Nucleus accumbens (tissue), 56 donors: ENCODE measurements at regions not wholly inside any gene's neighbourhood (a gene's known extent, or its start where the extent isn't known, plus 50 kb on each side); places are given as distances from the start of the nearest gene placed in this dataset.
"Not testable (repeated sequence)": the region's sequence is repeated elsewhere in the genome, so short reads cannot be mapped to it uniquely, and the experiment has no call there.

Experiments used
- DNase-seq, 56 donors: peaks; one replicate each; lab custom pipeline; 2025; lab: John Stamatoyannopoulos, UW

- DNase-seq, result peak in 6 of 56 donors; percentile 1 to 18 (median 2)
Observed at GRCh38 chr6:27091661-27092315, 155.7 kb upstream of the PRSS16 start.

GRCh38 chr6:27092316-27092692 is 155.2 kb upstream of the PRSS16 start:
- no peak for DNase-seq

DNA sequence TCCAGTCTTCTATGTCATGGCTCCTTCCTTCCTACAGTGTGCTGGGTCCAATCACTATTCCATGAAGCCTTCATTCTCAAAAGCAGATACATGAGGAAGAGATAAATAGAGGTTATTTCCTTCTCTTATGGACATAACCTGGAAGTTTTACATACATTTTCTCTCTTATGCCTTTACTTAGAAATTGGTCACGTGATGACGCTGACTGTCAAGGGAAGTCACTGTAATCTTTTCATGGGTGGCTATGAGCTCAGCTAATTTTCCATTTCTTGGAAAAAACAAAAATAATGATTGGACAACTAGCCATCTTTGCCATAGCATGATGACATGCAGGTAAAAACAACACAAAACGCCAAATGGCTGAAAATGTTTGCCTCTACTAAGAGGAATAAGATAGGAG is 151.6 kb upstream of the PRSS16 start:
- DNase-seq, result no peak

DNA sequence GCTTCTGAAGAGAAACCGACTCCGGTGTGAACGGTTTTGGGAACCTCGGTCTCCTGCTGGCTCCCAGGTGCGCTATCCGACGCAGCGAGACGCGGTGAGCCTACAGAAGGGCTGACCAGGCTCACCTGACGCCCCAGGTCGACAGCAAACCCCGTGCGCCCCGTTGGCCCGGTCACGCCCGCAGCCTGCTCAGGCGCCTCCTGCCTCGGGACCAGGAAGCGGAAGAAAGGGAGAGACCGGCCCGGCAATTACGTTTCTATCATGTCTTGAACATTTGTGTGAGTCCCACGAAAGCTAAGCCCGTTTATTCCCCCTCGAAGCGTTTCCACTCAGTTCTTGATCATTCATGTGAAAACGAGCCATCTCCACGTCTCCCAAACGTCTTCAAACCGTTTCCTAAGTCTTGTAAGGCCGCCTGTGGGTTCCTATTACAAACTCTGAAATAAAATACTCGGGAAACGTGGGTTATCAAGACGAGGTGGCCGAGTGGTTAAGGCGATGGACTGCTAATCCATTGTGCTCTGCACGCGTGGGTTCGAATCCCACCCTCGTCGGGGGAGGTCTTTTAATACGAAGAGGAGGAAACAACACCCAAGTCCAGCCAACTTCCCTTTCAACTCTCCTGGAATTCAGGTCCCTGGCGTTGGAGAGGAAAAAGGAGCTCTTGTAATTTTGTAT is 150.5 kb upstream of the PRSS16 start:
- DNase-seq, result peak in 3 of 56 donors; percentile 0 to 3 (median 3)

DNA sequence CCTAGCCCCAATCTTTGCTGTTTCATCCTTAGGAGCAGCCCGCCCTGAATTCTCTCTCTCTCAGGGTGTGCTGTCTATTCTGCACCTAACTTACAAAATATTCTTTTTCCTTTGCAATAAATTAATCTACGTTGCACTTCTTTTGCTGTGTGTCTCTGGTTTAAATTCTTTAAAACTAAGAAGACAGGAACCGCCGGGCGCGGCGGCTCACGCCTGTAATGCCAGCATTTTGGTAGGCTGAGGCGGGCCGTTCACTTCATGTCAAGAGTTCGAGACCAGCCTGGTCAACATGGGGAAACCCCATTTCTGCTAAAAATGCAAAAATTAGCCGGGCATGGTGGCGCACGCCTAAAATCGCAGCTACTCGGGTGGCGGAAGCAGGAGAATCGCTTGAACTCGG is 148.5 kb upstream of the PRSS16 start:
- DNase-seq, result no peak

DNA sequence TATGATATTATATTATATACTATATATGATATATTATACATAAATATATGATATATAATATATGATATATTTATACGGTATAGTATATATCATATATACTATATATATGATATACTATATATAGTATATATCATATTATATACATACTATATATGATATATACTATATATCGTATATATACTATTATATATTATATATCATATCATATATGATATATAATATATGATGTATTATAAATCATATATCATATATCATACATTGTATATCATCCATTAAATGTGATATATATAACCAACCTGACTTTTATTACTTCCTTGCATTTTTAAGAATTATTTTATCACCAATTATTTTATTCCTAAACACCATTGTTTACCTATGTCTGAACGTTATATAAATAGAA is 146.6 kb upstream of the PRSS16 start:
- no peak for DNase-seq

DNA sequence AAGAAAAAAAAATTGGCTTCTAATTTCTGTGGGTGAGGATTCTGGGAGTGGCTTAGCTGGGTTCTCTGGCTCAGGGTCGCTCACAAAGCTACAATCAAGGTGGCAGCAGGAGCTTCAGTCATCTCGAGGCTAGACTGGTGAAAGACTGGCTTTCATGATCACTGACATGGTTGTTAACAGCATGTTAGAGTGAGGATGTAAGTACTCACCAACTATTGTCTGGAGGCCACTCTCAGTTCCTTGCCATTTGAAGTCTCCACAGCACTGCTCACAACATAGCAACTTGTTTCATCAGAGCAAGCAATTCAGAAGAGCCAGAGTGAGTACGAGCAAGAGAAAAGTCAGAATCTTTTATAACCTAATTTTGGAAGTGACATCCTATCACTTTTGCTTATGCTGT is 145.7 kb upstream of the PRSS16 start:
- DNase-seq, result no peak

DNA sequence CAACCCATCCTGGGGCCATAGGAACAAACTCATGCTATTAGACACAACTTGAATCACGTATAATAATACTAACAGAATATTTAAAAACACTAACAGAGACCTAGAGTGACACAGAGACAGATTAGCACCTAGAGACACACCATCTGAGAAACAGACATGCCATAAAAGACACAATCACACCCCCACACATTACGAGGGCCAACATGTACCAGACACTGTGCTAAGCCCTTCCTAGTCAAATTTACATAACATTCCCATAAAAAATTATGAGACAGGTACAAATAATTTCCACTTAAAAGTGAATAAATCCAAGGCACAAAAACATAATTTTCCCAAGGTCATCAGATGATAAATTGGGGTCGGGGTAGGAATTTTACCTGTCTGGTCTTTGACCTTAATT is 141.1 kb upstream of the PRSS16 start:
- DNase-seq, result no peak

DNA sequence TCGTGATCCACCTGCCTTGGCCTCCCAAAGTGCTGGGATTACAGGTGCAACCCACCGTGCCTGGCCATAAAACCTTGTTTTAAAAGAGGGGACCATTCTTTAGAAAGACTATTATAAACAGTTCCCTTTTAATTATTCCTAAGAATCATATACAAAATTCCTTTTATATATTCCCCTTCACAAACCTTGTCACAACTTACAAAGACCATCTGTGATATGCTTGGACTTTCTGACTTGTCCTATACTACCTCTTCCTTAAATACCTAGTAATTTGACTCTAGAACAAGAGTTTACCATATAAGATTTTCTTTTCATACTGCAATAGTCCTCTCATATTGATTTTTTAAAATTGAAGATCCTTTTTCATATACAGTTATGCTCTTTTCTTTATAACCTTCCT is 135.8 kb upstream of the PRSS16 start:
- DNase-seq, result no peak

DNA sequence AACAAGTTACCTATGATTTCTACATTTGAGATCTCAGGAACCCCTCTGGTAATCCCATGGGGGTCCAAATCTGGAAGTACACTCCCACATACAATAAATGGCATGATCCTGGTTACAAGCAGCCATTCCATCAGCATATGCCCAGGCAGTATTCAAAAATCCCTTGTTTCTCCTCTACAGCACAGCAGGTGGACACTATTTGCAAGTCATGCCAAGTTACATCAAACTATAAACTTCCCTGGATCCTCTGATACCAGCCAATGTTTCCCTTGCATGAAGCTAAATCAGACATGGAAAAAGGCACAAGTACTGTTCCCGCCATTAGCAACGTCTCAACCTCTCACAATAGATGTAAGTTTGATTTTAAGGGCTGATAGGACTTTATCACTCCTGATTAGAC is 134.5 kb upstream of the PRSS16 start:
- no peak for DNase-seq

DNA sequence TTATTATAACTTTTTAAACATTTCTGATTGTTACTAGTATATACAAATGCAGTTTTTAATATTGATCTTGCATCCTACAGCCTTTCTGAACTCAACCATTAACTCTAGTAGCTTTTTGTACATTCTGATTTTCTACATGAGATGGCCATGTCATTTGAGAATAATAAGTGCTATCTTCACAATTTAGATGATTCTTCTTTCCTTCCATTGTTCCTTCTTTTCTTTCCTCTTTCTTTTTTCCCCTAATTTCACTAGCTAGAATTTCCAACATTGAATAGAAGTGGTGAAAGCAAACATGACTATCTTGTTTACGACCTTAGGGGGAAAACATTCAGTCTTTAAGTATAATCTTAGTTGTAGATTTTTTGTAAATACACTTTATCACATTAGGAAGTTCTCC is 128.2 kb upstream of the PRSS16 start:
- DNase-seq, result no peak

GRCh38 chr6:27119761-27120160 is 127.7 kb upstream of the PRSS16 start:
- no peak for DNase-seq

DNA sequence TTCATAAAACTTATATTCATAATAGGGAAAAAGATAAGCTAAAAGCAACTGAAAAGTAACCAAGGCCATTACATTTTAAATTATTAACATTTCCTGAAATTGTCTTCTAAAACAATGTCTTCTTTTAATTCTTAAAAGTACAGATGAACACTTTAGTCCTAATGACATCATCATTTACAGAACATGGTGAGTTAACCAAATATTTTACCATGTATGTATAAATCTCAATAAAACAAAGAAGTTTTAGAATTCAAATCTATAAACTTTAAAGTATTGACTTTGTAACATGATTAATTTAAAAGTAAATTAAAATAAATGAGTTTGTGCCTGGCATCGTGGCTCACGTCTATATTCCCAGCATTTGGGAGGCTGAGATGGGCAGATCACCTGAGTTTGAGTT is 125.9 kb upstream of the PRSS16 start:
- no peak for DNase-seq

- no peak for DNase-seq
Observed at GRCh38 chr6:27124252-27124657, 123.2 kb upstream of the PRSS16 start.

DNA sequence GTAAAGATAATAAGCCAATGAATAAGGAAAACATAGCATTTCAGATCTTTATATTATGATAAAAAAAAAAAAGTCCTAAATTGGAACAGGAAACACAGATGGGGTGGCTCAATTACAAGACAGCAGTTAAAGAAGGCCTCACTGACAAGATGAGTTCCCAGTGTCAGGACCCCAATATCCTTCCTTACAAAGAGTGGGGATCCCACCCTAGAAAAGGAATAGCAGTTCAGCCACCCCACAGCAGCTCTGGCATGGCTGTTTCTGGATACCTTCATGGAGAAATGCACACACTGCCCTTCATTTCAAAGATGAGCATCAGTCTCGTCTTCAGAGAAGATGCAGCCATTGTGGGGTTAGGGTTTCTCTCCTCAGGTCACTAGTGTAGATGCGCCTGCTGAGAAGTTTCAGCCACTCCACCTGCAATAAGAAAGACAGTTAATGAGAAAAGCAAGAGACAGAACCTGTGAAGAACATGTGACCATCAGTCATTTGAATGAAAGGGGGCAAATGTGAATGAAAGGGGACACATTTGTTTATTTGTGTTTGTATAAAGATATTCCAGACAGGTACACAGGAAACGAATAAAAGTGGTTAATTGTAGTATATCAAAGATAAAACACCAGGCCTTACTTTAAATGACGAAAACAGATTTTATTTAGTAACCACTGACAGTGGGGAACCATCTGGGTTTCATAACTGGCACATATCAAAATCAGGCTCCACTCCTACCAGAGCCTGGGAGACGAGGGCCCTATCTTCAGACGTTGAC is 121.3 kb upstream of the PRSS16 start:
- no peak for DNase-seq

- DNase-seq, result peak in 46 of 56 donors; percentile 3 to 82 (median 34)
Observed at GRCh38 chr6:27126815-27127537, 120.5 kb upstream of the PRSS16 start.

GRCh38 chr6:27127874-27128273 is 119.6 kb upstream of the PRSS16 start:
- not testable (repeated sequence) for DNase-seq

GRCh38 chr6:27128311-27129094 is 119.0 kb upstream of the PRSS16 start:
- DNase-seq, result no peak

DNA sequence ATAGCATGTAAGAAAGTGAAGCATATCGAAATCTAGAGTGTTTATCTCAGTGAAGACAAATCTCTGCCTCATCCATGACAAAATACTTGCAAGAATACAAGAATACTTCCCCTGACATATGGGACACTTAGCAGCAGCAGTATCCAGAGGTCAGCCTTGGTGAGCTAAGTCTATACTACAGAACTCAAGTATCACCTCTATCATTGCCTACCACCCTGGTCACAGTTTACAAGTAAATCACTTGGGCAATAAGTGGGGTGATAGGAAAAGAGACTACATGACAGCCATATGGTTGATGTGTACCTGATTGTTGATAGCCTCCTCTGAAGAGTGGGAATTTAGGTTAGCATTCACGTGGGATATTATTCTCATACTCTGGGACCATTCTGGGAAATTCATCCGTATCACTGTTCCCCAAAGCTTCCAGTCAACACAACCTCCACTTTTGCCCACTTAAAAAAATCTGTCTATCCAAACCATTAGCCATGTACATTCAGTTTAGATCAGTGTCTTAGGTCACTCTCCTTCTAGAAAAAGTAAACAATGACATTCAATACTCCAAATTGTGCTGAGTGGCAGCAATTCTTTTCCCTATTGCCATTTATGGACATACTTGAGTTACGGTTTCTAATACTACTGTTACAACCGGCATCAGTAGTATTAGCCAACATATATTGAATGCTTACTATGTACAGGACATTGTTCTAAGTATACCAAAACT is 118.2 kb upstream of the PRSS16 start:
- DNase-seq, result no peak

DNA sequence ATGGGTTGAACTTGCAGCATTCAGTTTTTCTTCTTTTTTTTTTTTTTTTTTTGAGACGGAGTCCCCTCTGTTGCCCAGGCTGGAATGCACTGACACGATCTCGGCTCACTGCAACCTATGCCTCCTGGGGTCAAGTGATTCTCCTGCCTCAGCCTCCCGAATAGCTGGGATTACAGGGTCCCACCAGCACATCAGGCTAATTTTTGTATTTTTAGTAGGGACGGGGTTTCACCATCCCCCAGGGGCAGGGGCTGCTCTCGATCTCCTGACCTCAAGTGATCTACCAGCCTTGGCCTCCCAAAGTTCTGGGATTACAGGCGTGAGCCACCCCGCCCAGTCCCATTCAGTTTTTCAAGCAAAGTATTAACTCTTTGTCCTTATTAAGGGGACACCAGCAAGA is 117.6 kb upstream of the PRSS16 start:
- DNase-seq, result no peak
